ENCODE measurements at regions not wholly inside any gene's neighbourhood (a gene's known extent, or its start where the extent isn't known, plus 50 kb on each side); places are given as distances from the start of the nearest gene placed in this dataset.
"Not testable (repeated sequence)": the region's sequence is repeated elsewhere in the genome, so short reads cannot be mapped to it uniquely, and the experiment has no call there.

DNA sequence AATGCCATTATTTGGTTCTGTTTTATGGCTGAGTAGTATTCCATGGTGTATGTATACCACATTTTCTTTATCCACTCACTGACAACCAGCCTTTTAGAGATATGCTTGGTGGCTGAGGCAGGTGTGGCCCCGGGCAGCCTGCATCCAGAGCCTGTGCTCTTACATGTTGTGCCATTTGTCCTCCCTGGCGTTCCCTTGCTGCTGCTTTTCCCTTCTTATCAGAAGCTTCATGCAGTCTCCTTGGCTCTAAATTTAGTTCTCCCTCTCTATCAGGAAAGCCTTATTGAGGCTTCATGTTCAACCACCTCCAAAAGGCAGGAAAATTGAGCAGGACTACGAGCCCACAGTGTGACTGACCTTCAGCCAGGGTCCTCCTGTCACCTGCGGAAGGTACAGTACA is 131.7 kb upstream of the ITGA6 start:
- DNase-seq: no peak

DNA sequence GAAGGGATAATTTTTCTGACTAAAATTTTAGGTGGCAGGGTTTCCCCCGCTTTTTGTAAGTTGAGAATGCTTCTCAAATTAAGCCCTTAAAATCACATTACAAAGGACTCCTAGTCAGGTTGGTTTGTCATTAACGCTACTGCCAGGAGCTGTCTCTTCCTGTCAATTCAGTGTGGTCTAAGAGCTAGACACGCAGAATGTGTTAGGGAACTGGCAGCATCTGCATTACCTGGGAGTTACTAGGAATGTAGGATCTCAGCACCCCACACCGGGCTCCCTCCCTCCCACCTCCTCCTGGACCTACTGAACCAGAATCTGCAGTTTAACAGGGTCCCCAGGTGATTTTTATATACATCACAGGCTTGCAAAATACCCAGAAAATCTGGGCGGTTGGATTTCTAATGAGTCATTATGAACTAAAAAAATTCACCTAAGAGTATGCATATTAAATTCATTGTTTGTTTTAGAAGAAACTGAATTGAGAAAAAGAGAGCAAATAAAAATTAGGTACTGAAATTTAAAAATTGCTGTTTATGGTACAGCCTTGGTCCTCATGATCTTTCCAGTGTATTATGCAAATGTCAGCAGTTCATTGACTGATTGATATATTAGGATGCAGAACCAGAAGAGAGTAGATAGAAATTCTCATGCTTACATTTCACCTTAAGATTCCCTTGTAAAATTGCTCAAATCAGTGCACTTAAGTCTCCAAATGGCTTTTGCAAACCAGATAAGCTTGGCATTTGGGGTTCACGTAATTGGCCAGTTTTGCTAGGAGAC is 130.9 kb upstream of the ITGA6 start:
- no peak for DNase-seq

DNA sequence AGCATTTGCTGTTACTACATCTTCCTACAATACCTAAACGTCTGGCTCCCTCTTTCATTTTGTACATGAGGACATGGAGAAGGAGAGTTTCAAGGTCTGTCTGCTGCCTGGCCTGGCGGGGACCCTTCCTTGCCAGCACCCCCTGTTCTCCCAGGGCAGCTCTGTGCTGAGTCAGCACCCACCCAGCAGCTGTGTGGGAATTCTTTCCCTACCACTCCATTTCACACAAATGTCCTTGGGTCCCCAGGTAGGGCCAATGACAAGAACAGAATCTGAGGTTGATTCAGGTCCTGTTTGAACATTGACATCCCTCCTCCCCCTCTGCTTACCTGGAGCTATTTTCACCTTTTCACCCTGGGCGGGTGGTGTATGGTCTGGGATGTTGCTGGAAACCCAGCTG is 129.9 kb upstream of the ITGA6 start:
- no peak for DNase-seq

DNA sequence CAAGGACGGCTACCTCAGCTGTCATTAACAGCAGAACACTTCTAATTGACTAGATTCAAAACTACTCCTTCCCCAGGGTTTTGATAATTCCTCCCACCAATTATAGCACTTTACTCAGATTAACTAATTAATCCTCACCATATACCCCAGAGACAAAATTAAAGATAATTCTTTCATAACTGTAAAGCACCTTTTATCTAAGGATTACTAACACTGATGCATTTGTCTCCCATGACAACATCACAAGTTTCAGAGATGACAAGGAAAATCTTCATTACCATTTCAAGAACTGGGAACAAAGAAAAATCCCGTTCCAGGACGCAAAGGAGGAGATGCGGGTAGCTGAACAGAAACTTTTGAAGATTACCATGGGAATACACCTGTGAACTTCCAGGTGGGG is 129.4 kb upstream of the ITGA6 start:
- no peak for DNase-seq

DNA sequence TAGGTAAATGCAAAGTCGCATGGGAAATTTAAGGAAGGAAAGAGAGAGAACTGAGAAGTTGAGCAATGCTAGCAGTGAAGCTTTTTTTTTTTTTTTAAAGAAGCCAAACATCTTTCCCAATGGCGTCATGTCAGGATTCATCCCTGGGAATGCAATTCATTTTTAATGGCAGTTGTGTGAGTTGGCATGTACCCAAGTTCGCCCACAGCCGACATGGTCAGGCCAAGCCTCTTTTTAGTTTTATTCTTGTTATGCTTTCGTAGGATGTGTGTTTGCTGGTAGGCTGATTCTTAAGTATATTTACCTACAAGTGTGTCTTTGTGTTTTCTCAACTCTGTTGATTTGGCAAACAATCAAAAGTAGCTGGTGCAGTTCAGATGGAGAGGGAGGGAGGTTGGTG is 127.6 kb upstream of the ITGA6 start:
- DNase-seq: no peak

DNA sequence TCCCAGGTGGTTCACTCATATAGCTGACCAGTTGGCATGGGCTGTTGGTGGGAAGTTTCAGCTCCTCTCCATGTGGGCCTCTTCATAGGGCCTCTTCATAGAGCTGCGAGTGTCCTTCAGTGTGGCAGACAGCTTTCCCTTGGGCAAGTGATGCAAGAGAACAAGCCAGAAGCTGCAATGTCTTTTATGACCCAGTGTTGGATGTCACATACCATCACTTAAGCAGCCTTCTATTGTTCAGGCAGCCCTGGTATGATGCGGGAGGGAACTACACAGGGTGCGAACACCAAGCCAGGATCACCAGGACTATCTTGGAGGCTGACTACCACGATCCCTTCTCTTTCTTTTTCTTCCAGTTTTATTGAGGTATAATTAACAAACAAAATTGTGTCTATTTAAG is 126.5 kb upstream of the ITGA6 start:
- no peak for DNase-seq

DNA sequence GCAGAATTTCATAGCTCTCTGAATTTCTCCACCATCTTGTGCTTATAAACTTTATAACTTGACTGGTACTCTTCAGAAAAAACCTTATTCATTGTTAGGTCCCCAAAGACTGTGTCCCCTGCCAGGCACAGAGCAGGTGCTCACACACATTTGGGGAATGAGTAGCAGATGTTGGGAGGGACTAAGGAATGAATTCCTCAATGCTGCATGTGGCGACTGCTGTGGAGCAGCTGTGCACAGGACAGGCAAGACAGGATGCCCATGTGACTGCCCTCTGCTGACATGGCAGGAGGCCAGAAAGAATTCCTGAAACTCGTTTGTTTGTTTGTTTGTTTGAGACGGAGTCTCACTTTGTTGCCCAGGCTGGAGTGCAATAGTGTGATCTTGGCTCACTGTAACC is 122.3 kb upstream of the ITGA6 start:
- no peak for DNase-seq

DNA sequence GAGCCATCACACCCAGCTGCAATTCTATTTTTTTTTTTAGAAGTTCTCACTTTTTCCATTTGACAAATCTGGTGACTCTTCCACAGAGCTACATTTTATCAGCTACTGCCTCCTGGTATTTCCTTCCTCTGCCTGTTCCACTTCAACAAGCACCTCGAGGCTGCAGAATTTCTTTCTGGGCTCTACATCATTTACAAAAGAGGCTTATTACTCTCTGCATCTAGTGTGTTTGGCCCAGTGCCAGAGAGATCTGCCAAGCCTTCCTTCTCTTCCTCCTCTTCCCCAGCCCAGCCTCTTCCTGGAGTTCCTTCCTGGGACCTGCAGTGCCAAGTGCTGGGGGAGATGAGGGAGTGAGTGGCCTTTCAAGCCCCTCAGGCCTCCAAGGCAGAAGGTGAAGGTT is 119.6 kb upstream of the ITGA6 start:
- no peak for DNase-seq

DNA sequence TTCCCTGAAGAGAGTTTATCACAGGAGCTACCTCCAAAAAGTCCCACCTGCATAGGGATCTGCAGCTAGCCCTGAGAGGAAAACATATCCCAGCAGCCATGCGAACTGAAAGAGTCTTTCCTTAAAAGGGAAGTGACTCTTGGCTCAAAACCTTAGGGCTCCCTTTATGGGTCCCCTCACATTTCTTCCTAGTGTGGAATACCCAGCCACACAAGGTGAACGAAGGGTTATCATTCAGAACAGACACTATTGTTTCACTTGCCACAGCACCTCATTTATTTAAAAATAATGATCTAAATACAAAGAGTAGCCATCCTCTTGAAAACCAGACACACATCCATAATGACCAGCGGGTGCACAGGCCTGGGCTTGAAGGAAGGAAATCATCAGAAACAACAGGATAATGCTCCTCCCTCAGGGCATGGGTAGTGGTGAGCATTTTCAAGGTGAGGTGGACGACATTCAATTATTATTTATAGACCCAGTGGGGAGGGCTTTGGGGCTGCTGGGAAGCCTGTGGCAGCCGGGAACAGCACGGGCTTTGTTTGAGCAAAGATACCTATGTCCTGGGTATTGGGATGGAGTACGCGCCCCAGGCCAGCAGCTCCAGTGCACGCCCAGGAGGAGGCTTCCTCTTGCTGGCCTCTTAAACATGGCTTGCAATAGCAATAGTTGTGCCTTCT is 119.0 kb upstream of the ITGA6 start:
- no peak for DNase-seq

DNA sequence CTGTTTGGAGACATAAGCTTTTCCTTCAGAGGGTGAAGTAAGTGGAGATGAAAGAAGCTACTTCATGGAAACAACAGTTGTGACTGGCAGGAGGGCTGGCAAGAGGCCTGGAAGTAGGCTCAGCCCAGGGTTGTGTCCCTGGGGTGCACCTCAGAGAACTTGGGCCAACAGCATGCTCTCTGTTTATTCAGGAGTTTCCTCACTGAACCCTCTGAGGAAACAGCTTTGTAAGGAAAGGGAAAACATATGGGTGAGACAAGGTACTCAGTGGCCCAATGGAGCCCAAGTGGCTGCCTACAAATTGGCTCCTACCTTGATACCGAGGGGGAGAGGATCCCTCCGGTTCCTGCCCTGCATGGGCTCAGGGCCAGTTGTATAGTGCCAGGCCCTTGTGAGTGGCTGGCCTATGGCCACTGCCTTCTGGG is 115.5 kb upstream of the ITGA6 start:
- DNase-seq: no peak

DNA sequence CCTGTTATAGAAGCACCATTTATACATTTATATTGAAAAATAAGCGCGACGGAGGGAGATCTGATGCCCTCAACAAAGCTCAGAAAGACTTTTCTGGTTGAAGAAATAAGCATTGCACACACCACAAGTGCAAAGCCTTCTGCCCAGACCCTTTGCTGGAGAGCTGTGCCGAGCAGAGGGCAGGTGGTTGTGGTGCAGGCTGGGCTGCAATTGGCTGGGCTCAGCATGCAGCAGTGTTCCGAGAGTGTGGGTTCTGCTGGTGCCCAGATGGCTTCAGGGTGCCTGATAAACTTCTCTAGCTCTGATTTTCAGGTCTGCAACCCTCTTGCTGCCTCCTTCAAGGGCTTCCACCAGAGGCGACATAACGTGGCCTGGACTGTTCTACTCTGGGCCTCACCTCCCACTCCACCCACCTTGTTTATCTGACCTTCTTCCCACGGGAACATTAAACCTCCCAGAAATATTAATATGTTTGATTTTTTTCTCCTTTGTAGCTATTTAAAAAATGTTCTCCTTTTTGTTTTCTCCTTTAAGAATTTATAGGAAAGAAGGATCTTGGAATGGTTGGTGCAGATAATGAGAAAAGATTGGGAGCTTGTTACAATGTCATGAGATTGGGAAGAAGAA is 113.6 kb upstream of the ITGA6 start:
- DNase-seq: no peak

DNA sequence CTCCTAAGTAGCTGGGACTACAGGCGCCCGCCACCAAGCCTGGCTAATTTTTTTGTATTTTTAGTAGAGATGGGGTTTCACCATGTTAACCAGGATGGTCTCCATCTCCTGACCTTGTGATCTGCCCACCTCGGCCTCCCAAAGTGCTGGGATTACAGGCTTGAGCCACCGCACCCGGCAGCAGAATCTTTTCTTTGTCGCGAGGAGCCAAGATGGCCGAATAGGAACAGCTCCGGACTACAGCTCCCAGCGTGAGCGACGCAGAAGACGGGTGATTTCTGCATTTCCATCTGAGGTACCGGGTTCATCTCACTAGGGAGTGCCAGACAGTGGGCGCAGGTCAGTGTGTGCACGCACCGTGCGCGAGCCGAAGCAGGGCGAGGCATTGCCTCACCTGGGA is 112.3 kb upstream of the ITGA6 start:
- DNase-seq: not testable (repeated sequence)

DNA sequence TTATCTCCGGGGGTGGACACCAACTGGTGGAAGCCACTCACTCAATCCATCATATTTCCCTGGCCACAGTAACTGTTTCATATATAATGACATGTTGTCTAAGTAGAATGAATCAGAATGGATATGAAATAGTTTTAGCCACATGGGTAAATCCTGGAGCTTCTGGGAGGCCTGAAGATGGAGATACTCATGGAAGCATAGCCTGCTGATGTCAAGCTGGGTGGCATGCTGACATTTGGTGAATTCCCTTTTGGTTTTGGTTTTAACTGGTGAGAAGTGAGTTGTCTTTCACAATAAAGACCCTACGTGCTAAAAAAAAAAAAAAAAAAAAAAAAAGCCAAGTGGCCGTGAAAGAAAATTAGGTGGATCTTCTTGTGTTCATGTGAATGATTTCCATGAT is 105.3 kb upstream of the ITGA6 start:
- DNase-seq: no peak

DNA sequence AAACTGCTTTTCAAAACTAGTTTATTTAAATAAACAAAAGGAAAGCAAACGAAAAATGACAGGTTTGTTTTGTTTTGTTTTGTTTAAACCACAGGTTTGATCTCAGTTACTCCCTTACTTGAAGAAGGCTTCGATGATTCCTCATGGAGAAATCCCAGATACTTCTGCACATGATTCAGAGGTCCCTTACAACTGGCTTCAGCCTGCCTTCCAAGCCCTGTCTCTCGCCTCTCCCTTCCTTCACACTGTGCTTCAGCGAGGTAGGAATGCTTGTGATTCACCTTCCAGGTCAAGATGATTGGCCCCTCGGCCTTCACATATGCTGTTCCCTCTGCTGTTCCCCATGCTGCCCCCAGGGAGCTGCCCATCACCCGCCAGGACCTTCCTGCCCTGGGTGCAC is 104.1 kb upstream of the ITGA6 start:
- DNase-seq: no peak

DNA sequence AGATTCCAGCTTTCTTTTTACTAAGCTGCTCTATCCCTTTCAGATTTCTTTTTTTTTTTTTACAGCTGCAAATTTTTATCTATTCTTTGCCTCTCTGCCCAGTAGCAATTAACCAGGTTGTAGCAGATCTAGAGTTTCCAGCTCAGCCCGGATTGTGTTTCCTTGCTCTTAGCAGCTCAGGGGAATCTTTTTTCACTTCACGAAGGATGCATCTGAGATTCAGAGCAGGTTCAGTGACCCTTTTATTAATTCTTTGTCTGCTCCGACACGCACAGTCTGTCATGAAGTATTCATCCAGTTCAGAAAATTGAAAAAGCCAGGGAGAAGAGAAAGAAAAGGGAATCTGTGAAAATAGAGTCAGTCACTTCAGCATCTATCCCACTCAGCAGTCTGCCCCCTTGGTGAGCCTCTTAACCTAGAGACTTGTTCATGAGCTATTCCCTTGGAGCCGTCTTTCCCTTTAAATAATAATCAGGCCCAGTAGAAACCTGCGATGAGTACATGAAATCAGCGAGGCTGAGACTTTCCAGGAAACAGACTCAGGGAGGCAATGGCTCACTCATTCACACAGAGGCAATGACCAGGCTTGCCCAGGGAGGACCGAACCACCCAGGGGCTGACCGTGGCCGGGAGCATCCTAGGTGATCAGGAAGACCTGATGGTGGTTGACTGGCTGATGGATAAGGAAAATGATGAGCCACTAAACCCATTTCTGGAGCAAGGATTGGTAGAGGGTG is 103.4 kb upstream of the ITGA6 start:
- no peak for DNase-seq

DNA sequence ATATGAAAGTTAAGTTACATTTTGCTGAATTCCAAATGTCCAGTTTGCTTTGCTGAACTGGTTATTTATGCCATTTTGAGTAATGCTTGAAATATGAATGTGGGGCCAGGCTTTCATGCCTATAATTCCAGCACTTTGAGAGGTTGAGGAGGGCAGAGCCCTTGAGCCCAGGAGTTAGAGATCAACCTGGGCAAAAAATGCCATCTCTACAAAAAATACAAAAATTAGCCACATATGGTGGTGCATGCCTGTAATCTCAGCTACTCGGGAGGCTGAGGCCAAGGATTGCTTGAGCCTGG is 101.2 kb upstream of the ITGA6 start:
- no peak for DNase-seq

DNA sequence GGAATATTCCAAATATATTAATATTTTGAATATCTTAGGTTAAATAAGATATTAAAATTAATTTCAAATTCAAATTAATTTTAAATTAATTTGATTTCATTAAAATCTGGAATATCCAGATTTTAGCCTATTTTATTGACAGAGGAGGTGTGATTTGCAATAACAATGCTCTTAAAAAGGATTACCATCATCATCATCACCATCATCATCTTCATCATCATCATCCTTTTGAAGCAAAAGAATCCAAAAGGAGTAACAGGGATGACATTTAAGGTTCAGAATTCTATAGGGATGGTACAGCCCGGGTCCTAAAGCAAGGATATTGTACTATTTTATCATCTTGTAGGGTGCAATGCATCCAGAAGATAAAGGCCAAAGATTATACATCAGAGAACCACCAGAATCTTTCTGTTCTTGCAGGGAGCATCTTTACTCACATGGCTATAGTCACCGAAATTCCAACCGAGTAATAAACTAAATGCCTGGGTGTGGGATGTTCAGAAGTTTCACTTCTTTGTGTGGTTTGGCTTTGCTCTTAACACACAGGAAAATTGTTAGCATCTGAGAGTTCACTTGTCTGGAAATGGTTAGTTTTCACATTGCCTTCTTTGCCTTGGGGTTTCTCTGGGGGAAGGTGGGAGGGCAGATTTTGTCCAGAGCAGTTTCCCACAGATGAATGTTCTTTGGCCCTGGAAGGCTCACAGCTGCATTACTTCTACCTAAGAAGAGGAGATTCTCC is 99.1 kb upstream of the ITGA6 start:
- DNase-seq: no peak

DNA sequence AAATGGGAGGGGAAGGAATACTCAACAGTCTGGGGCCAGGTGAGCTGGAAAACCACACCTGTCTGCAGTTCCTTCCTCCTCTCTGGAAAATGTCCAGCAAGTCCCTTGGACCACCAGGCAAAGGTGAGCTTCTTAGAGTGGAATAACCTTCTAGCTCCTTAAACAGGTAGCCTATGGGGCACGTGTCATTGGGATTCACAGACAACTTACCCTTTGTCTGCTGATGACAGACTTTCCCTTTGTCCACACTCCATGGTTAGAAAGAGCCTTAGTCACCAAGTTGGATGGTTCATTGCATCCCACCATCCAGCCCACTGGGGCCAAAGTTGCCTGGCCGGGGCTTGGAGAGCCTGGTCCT is 98.0 kb upstream of the ITGA6 start:
- no peak for DNase-seq

DNA sequence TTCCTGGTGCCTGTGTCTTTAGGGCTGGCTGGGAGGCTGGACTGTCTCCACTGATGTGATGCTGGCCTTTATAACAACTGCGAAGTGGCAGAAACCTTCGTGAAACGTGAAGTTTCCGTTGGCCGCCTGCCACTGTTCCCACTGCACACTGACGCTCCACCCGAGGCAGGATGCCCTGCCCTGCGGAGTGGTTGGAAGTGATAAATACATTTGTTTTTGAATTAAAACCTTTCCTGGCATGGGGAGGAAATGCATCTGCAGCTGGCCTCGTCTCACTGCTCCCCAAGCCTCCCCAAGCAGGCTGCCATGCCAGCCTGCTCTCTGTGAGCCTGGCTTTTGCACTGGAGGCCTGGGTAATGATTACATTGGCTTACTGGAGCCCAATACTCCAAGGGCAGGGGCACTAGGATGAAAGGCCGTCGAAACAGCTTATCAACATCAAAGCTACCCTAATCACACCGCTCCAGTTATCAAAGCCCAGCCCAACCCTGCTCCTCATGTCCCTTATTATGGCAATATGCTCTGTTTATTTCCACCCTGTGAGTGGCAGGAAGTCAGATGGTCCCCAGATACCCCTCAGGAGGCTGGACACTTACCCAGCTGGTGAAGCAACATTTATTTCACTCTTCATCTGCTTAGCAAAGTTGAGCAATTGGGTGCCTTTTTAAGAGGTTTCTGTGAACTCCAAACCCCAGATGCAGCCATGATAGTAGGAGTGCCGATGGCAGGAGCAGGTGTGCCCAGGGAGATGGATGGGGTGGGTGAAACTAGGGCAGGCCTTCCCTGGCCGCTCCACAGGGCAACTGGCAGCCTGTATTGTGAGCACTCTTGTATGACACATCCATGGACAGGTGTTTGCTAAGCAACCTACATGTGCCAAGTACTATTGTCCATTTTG is 97.4 kb upstream of the ITGA6 start:
- no peak for DNase-seq

DNA sequence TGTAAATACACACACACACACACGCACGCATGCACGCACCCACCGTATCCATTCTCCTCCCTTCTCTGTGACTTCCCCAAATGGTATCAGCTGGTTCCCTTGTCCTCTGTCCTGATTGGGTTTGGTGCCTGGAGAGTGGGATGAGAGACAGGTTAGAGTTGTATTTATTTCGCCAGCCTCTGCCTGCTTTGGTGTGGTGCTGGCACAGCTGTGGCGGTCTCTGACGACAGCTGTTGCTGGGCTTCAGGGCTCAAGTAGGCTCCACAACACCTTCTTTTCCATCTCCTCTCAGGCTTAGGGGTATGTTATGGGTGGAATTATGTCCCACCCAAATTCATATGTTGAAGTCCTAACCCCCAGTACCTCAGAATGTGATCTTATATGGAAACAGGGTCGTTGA is 94.9 kb upstream of the ITGA6 start:
- DNase-seq: no peak

DNA sequence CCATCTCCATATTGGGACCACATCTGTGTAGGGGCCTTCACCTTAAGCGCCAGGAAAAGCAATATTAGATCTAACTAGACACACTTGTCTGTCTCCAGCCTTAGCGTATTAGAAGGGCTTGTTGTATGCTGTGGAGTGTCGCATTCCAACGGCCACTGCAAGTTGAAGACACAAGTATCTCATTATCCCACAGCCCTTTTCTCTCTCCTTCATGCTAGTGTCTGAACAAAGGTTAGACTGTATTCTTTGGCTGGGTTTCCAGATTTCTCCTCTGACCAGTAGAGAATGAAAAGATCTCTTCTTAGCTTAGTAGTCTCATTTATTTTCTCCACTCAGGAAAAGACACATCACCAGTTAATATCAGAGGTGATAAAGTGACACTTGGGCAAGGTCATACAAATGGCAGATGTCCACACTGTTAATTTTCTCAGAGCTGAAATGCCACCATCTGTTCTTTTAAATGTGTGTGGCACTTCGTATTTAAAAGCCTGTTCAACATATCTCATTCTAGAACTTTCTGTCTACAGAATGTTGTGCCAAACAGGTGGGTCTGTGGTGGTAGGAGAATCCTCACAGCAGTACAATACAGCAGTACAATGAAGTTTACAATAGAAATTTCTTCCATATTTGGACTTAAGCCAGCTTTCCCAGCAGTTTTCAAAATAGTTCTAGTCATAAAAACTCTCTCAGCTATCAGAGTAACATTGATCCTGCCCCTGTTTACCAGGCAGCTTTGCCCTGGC is 94.0 kb upstream of the ITGA6 start:
- no peak for DNase-seq

DNA sequence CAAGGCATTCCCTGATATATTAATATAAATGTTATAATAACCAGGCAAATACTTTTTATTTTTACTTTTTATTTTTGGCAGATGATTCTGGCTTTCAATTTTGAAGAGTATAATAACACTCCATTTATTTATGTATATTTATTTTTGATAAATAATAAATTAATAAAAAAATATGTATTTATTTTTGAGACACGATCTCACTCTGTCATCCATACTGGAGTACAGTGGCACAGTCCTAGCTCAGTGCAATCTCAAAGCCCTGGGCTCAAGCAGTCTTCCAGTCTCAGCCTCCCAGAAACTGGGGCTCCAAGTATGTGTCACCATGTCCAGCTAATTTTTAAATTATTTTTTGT is 93.4 kb upstream of the ITGA6 start:
- no peak for DNase-seq

Measured in RPMI8226 (cell line).